GM12878 (cell line): ENCODE measurements at regions not wholly inside any gene's neighbourhood (a gene's known extent, or its start where the extent isn't known, plus 50 kb on each side); places are given as distances from the start of the nearest gene placed in this dataset.

ENCODE experiments used
- E4F1 ChIP-seq: fragments of 450-650 bp; IDR thresholded peaks from 2 replicates; pipeline ENCODE4 v1.6.1; 2018; ENCODE audit warnings: borderline replicate concordance, mild to moderate bottlenecking; ENCODE audit not compliant: partially characterized antibody
- RUNX3 ChIP-seq: IDR thresholded peaks from 2 replicates; pipeline ENCODE4 v1.6.1; 2012; ENCODE audit warnings: low read length, inconsistent platforms
- SREBF2 ChIP-seq: IDR thresholded peaks from 2 replicates; pipeline ENCODE4 v1.6.1; 2012; ENCODE audit warnings: mild to moderate bottlenecking, low read length
- ZBTB33 ChIP-seq: fragments of 450-650 bp; IDR thresholded peaks from 2 replicates; pipeline ENCODE4 v1.6.1; 2017; ENCODE audit warnings: mild to moderate bottlenecking
- TF ChIP-seq, protein P1 (sequence below): fragments of 450-650 bp; formaldehyde crosslinking; IDR thresholded peaks from 2 replicates; pipeline ENCODE4 v1.5.0; 2022; ENCODE audit warnings: mild to moderate bottlenecking, missing genetic modification characterization

GRCh38 chrX:116881961-116882360 is 419.2 kb upstream of the CT83 start (continued):
- TF ChIP-seq, protein P1, sequence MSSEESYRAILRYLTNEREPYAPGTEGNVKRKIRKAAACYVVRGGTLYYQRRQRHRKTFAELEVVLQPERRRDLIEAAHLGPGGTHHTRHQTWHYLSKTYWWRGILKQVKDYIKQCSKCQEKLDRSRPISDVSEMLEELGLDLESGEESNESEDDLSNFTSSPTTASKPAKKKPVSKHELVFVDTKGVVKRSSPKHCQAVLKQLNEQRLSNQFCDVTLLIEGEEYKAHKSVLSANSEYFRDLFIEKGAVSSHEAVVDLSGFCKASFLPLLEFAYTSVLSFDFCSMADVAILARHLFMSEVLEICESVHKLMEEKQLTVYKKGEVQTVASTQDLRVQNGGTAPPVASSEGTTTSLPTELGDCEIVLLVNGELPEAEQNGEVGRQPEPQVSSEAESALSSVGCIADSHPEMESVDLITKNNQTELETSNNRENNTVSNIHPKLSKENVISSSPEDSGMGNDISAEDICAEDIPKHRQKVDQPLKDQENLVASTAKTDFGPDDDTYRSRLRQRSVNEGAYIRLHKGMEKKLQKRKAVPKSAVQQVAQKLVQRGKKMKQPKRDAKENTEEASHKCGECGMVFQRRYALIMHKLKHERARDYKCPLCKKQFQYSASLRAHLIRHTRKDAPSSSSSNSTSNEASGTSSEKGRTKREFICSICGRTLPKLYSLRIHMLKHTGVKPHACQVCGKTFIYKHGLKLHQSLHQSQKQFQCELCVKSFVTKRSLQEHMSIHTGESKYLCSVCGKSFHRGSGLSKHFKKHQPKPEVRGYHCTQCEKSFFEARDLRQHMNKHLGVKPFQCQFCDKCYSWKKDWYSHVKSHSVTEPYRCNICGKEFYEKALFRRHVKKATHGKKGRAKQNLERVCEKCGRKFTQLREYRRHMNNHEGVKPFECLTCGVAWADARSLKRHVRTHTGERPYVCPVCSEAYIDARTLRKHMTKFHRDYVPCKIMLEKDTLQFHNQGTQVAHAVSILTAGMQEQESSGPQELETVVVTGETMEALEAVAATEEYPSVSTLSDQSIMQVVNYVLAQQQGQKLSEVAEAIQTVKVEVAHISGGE (CRISPR knock-in tag), result no peak
- TF ChIP-seq SREBF2 (no peak), E4F1 (no peak), ZBTB33 (no peak), RUNX3 (no peak)
